ENCODE measurements at regions not wholly inside any gene's neighbourhood (a gene's known extent, or its start where the extent isn't known, plus 50 kb on each side); places are given as distances from the start of the nearest gene placed in this dataset.

DNA sequence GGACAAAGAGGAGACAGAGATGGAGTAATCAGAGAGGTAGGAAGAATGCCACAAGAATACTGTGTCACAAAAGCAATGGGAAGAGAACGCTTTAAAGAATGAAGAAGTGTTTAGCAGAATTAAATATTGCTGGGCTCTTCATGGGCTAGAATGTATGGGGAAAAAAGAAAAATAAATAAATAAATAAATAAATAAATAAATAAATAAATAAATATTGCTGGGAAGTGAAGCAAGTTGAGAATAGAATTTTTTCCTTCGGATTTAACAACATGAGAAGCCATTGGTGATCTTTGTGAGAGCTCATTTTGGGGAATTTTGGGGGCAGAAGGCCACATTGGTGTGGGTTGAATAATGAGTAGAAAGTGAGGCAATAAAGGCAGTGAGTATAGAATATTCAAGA lies 59.7 kb upstream of the FRMPD3 start:
- TF ChIP-seq, protein P1, sequence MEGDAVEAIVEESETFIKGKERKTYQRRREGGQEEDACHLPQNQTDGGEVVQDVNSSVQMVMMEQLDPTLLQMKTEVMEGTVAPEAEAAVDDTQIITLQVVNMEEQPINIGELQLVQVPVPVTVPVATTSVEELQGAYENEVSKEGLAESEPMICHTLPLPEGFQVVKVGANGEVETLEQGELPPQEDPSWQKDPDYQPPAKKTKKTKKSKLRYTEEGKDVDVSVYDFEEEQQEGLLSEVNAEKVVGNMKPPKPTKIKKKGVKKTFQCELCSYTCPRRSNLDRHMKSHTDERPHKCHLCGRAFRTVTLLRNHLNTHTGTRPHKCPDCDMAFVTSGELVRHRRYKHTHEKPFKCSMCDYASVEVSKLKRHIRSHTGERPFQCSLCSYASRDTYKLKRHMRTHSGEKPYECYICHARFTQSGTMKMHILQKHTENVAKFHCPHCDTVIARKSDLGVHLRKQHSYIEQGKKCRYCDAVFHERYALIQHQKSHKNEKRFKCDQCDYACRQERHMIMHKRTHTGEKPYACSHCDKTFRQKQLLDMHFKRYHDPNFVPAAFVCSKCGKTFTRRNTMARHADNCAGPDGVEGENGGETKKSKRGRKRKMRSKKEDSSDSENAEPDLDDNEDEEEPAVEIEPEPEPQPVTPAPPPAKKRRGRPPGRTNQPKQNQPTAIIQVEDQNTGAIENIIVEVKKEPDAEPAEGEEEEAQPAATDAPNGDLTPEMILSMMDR (IDR thresholded peaks at IDR 0.05; ENCODE audit: low read length): no peak
- no peak for TF ChIP-seq EZH2 (optimal IDR thresholded peaks at IDR 0.05; ENCODE audit: low read depth, low read length)
- no peak for TF ChIP-seq EZH2phosphoT487 (IDR thresholded peaks at IDR 0.05; ENCODE audit: low read length)
